ENCODE measurements at regions not wholly inside any gene's neighbourhood (a gene's known extent, or its start where the extent isn't known, plus 50 kb on each side); places are given as distances from the start of the nearest gene placed in this dataset.

GRCh38 chr2:120929829-120930228 lies 194.2 kb downstream of the GLI2 start:
- Histone ChIP-seq H3K9ac (ENCODE audit: low read length) (peak overlapping the region; percentile 61), H3K27ac (ENCODE audit: low read depth, low read length) (peak overlapping the region; percentile 86), H3K4me2 (ENCODE audit: low read length) (peak overlapping the region; percentile 63), H3K9me3 (ENCODE audit: insufficient read depth, low read depth, low read length) (no peaks in the 10 kb centered on the region), H3K36me3 (ENCODE audit: insufficient read depth, low read length) (peaks cover 6% of the 10 kb centered on the region), H3K27me3 (ENCODE audit: insufficient read depth, low read length) (no peaks in the 10 kb centered on the region), H3K4me1 (ENCODE audit: insufficient read depth, low read length) (peaks cover 62% of the 10 kb centered on the region), H3K4me3 (ENCODE audit: insufficient read depth, low read depth, low read length) (no peak overlapping the region), H3K79me2 (ENCODE audit: insufficient read depth, low read length) (peaks cover 44% of the 10 kb centered on the region), H4K20me1 (ENCODE audit: insufficient read depth, low read length) (no peaks in the 10 kb centered on the region), H2AFZ (ENCODE audit: low read depth, low read length) (no peak overlapping the region)
- TF ChIP-seq EZH2 (IDR thresholded peaks at IDR 0.05; ENCODE audit: insufficient read depth, low read length) (no peak), CTCF (IDR thresholded peaks at IDR 0.05; ENCODE audit: insufficient read depth, low read depth, low read length) (no peak)
- FAIRE-seq (peak; percentile 56), DNase-seq (ENCODE audit: low read depth) (peak; percentile 66)
- Mint-ChIP-seq H3K9me3 (ENCODE audit: unreplicated experiment) (peaks cover 10% of the 10 kb centered on the region), H3K4me3 (ENCODE audit: unreplicated experiment) (peak overlapping the region; percentile 20), H3K4me1 (ENCODE audit: low read depth, unreplicated experiment) (peaks cover 43% of the 10 kb centered on the region), H3K36me3 (ENCODE audit: low read depth, unreplicated experiment) (peaks cover 18% of the 10 kb centered on the region), H3K27ac (ENCODE audit: unreplicated experiment) (peak overlapping the region; percentile 75), H3K27me3 (ENCODE audit: low read depth, unreplicated experiment) (no peaks in the 10 kb centered on the region)

- Histone ChIP-seq H3K4me3 (ENCODE audit: insufficient read depth, low read depth, low read length) (no peak overlapping the region), H3K27ac (ENCODE audit: low read depth, low read length) (peak overlapping the region; percentile 86), H3K4me1 (ENCODE audit: insufficient read depth, low read length) (peaks cover 66% of the 10 kb centered on the region), H3K27me3 (ENCODE audit: insufficient read depth, low read length) (no peaks in the 10 kb centered on the region), H2AFZ (ENCODE audit: low read depth, low read length) (no peak overlapping the region), H3K9ac (ENCODE audit: low read length) (peak overlapping the region; percentile 61), H3K4me2 (ENCODE audit: low read length) (peak overlapping the region; percentile 63), H4K20me1 (ENCODE audit: insufficient read depth, low read length) (no peaks in the 10 kb centered on the region), H3K79me2 (ENCODE audit: insufficient read depth, low read length) (peaks cover 44% of the 10 kb centered on the region), H3K9me3 (ENCODE audit: insufficient read depth, low read depth, low read length) (no peaks in the 10 kb centered on the region), H3K36me3 (ENCODE audit: insufficient read depth, low read length) (peaks cover 6% of the 10 kb centered on the region)
- TF ChIP-seq CTCF (IDR thresholded peaks at IDR 0.05; ENCODE audit: insufficient read depth, low read depth, low read length), result no peak
- TF ChIP-seq EZH2 (IDR thresholded peaks at IDR 0.05; ENCODE audit: insufficient read depth, low read length), result no peak
- Mint-ChIP-seq H3K27me3 (ENCODE audit: low read depth, unreplicated experiment) (no peaks in the 10 kb centered on the region), H3K36me3 (ENCODE audit: low read depth, unreplicated experiment) (peaks cover 18% of the 10 kb centered on the region), H3K4me1 (ENCODE audit: low read depth, unreplicated experiment) (peaks cover 47% of the 10 kb centered on the region), H3K4me3 (ENCODE audit: unreplicated experiment) (peak overlapping the region; percentile 20), H3K9me3 (ENCODE audit: unreplicated experiment) (peaks cover 10% of the 10 kb centered on the region), H3K27ac (ENCODE audit: unreplicated experiment) (peak overlapping the region; percentile 75)
- FAIRE-seq (no peak), DNase-seq (ENCODE audit: low read depth) (peak; percentile 77)
Observed at GRCh38 chr2:120930236-120930635, 194.6 kb downstream of the GLI2 start.

- Mint-ChIP-seq H3K9me3 (ENCODE audit: unreplicated experiment) (peaks cover 10% of the 10 kb centered on the region), H3K27me3 (ENCODE audit: low read depth, unreplicated experiment) (no peaks in the 10 kb centered on the region), H3K27ac (ENCODE audit: unreplicated experiment) (no peak overlapping the region), H3K36me3 (ENCODE audit: low read depth, unreplicated experiment) (peaks cover 18% of the 10 kb centered on the region), H3K4me1 (ENCODE audit: low read depth, unreplicated experiment) (peaks cover 53% of the 10 kb centered on the region), H3K4me3 (ENCODE audit: unreplicated experiment) (no peak overlapping the region)
- H4K20me1 ChIP-seq (ENCODE audit: insufficient read depth, low read length), result no peaks in the 10 kb centered on the region
- H3K9ac ChIP-seq (ENCODE audit: low read length), result peak overlapping the region; percentile 61
- H3K27ac ChIP-seq (ENCODE audit: low read depth, low read length), result peak overlapping the region; percentile 86
- TF ChIP-seq CTCF (IDR thresholded peaks at IDR 0.05; ENCODE audit: insufficient read depth, low read depth, low read length), result no peak
- TF ChIP-seq EZH2 (IDR thresholded peaks at IDR 0.05; ENCODE audit: insufficient read depth, low read length), result no peak
- DNase-seq (ENCODE audit: low read depth) (peak; percentile 47), FAIRE-seq (peak; percentile 20)
- H3K4me2 ChIP-seq (ENCODE audit: low read length), result peak overlapping the region; percentile 63
- H3K4me3 ChIP-seq (ENCODE audit: insufficient read depth, low read depth, low read length), result no peak overlapping the region
- H3K79me2 ChIP-seq (ENCODE audit: insufficient read depth, low read length), result peaks cover 44% of the 10 kb centered on the region
- H3K4me1 ChIP-seq (ENCODE audit: insufficient read depth, low read length), result peaks cover 72% of the 10 kb centered on the region
- H2AFZ ChIP-seq (ENCODE audit: low read depth, low read length), result no peak overlapping the region
- H3K36me3 ChIP-seq (ENCODE audit: insufficient read depth, low read length), result peaks cover 6% of the 10 kb centered on the region
- no peaks in the 10 kb centered on the region for H3K27me3 ChIP-seq (ENCODE audit: insufficient read depth, low read length)
- H3K9me3 ChIP-seq (ENCODE audit: insufficient read depth, low read depth, low read length), result no peaks in the 10 kb centered on the region
Observed at GRCh38 chr2:120930864-120931263, 195.2 kb downstream of the GLI2 start.
